ENCODE measurements at regions not wholly inside any gene's neighbourhood (a gene's known extent, or its start where the extent isn't known, plus 50 kb on each side); places are given as distances from the start of the nearest gene placed in this dataset.

DNA sequence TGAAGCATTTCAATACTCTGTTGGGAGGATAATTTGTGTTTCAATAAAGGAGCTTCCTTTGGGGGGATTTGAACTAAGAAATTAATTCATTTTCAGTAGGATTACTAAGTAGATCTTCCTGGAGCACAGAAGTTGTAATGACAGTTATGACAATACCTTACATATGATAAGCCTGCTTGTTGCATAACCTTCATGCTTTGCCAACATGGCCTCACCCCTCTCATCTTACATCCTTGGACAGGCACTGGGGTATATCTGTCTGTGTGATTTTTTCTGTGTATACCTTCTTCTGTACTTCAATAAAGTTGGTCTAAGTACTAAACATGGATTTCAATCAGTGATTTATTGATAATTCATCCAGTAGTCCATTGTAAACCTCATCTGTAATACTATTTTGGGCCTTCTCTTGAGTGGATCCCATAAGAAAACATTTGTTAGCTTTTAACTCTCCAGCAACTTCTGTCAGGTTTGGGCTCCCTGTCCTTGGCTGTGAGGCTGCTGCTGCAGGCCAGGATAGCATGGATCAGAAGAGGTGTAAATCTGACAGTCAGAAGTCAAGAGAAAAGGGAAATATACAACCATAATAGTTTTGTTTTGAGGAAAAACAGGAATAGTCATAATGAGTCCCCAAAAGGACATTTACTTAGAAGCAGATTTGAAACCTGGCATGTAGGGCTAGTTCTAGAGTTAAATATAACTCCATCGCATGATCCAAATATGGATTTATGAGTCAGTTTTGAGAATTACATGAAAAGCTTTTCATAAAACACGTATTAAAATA lies 422.2 kb downstream of the KLF5 start:
- DNase-seq = no peak

DNA sequence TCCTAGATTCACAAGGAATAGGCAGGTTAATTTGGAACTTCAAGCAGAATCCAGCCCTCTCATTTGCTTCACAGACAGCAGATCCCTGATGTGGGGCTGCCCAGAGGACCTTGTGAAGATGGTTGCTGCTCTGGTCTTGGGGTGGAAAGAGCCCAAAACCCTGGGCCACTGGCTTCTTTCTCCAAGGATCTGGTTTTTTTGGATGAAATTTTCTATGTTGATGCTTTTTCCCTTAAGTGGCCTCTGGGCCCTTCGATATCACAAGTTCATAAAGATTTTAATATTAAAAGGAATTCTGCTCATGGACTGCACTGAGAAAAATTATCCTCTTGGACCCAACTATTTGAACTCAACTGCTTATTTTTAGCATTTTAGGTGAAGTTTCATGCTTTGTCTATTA lies 421.1 kb downstream of the KLF5 start:
- DNase-seq = no peak

DNA sequence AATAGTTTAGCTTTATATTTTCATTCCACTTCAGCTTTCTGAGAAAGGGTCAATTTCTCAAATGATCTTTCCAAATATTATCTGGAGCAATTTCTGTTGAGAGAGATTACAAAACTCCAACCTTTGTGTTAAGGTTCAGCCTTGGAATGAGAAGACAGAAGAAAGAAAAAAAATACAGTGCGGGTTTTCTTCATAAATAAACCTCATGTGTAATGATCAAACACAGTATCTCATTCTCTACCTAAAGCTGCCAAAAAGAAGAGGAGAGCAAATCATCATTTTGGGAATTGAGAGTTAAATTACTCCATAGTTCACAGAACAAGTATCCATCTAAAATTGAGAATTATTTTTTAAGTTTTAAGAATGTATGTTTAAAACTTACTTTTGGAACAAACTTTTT lies 420.5 kb downstream of the KLF5 start:
- DNase-seq = no peak

DNA sequence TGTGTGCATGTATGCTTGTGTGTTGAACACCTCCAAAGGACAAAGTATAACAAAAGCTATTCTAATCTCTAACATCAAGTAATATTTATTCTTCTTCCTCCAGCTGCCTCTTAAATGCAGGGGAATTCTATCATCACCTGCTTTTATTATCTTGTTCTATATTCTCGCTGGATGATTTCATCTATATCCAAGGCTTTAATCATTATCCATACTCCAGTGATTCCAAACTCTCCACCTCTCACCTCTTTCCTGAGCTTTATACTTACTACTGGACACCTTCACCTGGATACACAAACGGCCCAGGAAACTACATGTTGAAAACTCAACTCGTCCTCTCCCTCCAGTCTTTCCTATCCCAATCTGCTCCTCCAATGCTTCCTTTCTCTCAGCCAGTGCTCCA lies 418.6 kb downstream of the KLF5 start:
- no peak for DNase-seq

DNA sequence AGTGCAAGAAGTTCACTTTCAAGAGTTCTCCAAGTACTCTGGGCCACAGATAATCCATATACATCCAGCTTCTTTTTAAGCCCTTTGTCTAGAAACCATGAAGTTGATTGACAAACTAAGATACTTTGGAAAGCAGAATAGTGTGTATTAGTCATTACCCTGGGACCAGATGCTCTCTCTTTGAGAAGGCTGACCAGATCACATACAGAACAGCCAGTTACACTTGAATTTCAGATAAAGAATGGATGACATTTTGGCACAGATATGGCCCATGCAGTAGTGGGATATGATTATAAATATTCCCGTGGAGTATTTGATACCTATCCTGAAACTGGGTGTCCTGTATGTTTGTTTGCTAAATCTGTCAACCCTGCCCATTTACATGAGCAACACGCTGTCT lies 414.2 kb downstream of the KLF5 start:
- no peak for DNase-seq

DNA sequence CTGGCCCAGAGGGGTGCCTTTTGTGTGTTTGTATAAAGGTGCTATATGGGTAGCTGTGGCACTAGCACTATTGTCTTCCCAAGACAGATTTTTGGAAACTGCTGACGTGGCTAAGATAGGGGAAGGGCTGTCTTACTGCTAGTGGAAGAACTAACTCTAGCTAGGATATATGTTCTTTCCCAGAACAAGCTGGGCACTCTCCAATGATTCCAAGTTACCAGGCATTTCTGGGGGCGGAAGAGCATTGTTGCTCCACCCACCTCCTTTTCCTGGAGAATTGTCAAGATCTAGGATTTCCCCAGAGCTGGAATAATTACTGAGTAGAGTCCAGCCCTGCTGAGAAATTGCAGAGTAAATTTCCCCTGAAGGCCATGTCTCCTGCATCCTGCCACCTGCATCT lies 408.3 kb downstream of the KLF5 start:
- DNase-seq = no peak

DNA sequence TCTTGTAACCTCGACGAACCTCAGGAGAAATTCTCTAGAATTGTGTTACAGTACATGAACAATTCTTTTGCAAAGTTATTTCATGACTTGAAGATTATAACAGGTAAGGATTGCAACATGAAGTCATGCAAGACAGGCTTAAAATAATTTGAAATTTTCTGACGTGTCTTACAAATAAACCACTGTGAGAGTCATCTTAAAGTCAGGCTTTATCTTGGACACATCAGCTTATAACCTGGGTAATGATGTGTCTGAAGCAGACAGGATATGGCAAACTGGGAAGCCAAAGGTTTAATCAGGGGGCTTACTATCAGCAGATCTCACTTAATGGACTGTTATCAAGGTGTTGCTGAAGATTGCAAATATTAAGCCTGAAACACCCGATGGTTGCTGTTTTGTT lies 407.8 kb downstream of the KLF5 start:
- no peak for DNase-seq

DNA sequence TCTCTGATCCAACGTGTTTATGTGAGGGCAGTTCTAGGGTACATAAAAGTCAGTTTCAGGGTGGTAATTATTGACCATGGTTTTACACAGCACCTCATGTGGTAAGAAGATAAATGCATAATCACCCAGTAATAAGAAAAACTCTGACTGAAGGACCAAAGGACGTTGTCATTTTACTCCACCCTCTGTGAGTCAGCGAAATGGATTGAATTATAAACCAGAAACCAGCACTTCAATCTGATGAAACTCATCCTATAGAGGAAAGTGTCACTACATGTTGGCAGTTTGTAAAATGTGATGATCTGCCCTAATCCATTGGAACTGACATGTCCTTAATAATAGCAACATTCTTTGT lies 406.8 kb downstream of the KLF5 start:
- DNase-seq = no peak

DNA sequence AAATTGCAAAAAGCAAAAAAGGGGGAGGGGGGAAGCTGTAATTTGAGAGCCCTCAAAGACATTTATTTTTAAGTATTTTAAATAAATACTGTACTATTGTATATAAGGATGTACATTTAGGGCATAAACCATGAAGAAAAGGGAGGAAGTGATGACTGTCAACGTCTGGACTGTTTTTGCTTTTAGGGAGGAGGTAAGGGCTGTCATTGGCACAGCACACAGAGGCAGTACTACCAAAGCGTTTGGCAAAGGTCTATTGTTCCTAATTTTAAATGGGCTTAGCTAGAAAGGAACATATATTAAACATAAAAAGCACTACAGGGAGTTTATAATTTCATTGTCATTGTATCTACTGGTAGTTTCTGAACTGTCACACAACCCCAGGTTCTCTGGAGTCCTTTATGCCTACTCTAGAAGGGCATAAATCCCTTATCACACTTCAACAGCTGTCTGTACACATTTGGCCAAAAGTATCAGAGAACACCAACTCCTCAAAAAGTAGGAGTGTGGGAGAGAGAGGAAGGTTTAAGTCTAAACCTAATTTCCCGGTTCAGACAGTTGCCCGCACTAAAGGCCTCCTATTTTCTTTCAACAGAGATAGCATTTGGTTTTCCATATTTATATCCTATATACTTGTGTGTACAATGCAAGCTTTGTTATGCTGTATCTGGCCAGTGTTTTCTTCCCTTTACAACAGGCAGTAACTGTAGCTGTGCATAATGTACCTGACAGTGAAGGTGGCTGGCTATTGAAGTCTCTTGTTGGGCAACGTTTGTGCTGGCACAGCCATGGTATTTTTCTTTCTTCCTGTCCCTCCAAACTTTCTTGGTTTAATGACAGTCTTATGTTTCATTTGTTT lies 406.2 kb downstream of the KLF5 start:
- DNase-seq = no peak

DNA sequence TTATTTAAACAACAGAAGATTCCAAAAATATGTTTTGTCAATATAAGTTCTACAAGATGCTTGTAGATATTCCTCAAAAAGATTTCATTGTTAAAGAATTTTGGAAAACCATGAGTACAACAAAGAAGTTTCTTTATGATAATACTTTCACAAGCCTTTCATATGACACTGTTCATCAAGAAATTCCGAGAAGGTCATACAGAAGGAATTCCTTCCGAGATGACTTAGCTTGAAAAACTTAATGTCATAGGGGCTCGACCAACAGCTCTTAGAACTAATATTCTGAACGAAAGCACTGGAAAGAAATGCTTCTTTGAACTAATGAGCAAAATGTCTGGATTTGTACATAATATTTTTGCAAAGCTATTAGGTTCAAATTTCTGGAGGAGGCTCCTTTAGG lies 403.4 kb downstream of the KLF5 start:
- DNase-seq = no peak

DNA sequence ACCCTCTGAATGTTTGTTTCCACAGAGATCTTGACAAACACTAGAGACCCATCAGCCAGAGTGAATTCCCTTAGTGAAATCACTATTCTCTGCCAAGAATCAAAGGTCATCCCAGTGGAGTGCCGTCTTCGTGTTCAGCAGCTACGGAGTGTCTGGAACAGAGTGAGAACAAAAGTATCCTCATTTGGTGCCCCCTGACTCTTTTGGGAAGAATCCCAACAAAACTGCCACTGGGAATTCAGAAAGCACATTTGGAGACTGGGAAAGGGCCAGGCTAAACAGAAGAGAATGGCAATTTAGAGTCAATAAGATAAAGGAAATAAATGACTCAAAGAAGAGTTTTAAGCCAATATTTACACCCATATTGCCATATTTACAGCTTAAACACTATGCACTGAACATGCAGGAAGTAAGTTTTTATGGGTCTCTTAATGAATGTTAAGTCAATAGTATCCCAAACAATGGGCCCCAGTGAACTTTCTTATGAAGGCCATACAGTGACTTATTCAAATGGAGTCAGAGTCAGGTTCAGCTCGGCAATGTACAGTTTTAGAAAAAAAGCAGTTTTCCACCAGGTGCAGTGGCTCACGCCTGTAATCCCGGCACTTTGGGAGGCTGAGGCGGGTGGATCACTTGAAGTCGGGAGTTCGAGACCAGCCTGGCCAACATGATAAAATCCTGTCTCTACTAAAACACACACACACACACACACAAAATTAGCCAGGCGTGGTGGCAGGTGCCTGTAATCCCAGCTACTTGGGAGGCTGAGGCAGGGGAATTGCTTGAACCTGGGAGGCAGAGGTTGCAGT lies 392.6 kb downstream of the KLF5 start:
- no peak for DNase-seq

DNA sequence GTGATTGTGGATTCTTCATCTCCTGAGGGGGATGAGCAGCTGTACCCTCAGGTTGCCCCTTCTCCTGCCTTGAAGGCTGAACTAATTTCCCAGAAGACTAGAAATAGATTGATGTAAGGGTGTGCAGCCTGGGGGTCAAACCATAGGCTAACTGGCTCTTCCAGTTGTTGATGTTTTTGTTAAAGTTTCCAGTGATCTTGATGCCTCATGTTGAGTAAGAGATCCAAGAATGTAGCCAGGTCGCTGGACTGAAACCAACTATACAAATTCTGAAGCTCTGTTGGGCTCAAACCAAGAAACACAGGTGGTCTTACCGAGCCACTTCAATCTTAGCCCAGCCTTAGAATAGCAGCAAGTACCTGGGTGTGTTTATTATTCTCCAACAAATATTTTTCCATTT lies 391.8 kb downstream of the KLF5 start:
- no peak for DNase-seq

DNA sequence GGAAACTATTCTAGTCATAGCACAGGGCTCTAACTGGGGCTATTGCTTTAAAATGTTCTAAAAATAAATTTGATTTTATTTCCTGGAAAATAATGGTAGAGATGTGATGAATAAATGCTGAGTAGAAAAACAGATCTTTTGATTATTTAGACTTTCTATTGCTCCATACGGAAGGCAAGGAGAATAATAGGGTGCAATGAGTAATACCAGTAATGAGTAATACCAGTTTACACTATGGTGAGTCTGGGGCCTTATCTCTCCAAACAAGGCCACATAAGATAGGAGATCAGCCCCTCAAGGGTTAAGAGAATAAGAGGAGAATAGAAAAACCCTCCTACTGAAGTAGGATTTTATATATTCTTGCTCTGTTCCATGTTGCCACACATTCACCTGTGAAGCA lies 390.4 kb downstream of the KLF5 start:
- no peak for DNase-seq

DNA sequence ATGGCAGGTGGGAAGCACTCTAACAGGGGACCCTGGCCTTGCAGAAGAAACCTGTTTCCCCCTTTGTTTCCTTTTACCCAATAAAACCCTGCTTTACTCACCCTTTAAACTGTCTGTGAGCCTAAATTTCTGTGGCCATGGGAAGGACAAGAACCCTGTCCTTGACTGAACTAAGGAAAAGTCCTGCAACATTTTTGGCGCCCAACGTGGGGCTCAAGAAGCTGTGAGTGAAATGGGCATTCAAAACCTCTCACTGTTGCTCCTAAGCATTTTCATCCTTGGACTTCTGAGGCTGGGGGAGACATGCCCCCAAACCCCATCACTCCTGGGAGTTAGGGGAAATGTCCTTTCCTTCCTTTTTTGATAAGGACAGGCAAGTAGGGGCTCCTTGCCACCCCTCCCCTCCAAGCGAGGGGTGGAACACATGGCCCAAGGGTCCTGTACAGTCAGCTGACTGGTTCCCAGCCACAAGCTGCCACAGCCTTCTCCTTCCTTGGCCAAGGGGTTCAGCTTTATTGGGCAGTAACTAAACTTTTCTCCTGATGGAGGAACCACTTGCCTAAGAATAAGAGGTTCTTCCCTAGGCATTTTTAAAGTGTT lies 381.6 kb downstream of the KLF5 start:
- no peak for DNase-seq

DNA sequence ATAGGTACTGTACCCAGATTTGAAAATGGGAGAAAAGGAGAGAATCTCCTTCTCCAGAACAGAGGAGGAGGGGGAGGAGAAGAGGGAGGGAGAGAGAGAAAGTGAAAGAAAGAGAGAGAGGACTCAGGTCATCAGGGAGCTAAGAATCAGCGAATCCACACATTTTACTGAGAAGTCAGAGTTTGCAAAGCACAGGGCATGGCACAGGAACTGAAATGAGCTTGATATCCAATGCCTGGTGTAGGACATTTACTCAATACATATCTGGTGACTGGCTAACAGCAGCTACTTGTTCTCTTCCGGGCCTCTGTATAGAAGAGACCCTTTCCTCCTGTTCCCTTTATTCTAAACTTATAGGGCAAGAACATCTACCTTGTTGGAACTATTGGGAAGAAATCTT lies 375.1 kb downstream of the KLF5 start:
- DNase-seq = no peak

DNA sequence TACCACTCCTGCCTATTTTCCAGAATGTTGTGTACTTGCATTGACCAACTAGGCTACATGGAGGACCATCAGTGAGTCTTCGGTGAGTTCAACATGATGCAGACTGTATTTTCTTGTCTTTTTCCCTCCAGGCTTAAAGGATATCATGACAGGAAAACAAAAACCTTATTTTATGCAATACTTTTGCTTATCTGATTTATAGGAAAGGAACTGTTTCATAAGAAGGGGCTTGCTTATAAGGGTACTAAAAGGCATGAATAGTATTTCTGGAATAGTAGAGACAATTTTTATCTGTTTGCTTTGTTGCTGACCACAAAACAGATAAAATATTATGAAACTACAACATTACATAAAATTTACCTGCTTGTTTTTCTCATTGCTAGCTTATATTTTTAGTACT lies 374.7 kb downstream of the KLF5 start:
- DNase-seq = no peak

DNA sequence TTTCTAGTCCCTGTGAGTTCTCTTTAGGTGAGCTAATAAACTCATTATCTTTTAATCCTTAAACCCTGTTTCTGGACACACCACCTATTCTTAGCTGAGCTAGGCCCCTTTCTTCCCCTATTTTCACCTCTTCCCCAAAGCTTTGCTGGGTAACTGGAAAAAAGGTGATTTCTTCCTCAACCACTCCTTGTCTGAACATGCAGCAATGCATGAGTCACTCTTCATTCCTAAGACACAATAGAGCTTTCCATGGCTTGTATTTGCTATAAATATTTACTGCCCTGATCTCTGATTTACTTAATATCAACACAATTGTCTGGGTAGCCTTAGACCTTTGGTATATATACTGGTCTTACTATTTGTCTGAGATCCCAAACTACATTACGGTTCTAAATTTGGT lies 370.9 kb downstream of the KLF5 start:
- no peak for DNase-seq

DNA sequence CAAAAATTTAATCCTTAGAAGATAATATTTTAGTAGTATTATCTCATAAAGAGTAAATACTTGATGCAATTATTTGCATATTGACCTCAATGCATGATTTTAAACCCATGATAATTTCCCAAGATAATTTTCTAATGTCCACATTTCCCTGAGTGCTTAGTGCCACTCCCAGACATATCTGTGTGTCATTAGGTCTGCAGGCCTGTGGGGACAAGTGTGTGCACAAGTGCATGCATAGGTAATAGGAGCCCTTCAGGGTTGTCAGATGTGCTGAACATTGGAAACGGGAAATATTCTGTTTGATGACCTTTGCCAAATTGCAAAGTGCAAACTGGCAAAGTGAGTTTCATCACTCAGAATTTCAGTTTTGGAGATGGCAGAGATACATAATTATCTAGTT lies 369.9 kb downstream of the KLF5 start:
- no peak for DNase-seq

DNA sequence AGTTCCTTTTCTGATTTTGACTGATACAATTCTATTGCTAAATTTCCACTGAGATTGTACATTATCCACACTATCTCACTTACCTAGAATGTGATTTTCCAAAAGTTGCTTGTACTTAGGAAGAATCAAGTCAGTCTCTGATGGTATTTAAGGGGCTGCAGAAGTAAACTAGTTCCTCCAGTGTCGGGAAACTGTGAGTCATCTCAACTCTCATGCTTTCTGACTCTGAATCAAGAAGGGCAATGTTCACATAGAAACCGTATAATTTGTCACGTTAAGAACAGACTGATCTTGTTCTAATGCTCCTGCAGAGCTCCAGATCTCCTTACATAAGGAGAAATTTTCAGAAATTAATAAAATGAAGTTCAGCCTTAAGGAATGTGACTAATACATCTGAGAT lies 369.3 kb downstream of the KLF5 start:
- DNase-seq = no peak

DNA sequence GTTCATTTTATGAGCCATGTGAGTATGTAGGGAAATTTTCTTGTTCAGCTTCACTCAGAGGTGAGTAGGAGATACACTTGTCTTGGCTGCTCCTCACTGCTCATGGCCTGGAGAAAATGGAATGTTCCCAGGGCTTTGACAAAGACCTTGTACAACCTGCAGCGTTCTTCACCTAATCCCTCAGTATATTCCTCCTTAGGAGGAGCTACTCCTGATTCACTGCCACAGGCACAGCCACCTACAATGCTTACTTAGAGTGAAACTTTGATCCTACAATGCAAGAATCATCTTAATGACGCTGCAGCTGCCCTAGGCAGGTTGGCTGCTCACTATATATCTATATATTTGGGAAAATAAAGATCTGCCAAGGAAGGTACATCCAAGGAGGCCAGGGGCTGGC lies 364.2 kb downstream of the KLF5 start:
- no peak for DNase-seq

DNA sequence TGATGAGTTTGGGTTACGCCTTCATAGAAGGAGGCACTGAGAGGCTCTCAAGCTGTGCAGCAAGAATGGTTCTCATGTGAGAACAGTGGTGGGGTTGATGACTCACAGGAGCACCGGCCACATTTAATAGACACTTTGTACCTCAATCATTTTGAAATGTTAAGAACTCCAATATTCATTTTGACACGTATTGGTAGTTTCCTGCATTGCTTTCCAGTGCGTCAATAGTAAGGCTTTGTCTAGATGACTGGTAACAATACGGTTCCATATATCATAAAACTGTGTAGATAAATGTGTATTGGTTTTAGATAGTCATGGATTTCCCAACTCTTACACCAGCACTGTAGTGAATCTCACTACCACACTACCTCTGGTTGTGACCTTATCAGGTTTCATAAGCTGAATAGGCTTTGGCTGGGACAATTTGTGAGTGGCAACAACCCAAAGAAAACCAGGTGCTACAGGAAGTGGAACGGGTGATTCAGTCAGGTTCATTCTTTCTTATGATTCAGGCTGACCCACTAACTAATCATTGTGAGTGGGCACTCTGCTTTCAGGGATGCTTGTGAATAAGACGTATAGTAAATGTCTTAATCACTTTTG lies 362.6 kb downstream of the KLF5 start:
- DNase-seq = no peak
